OCI-LY1 (cell line): ENCODE measurements at regions not wholly inside any gene's neighbourhood (a gene's known extent, or its start where the extent isn't known, plus 50 kb on each side); places are given as distances from the start of the nearest gene placed in this dataset.

ENCODE experiments used
- H2AFZ ChIP-seq: fragments of 200-600 bp; sonication (generic), shearing (Covaris generic); 2 replicates; pipeline ENCODE4 v1.6.0; 2014; ENCODE audit warnings: antibody characterized with exemption, mild to moderate bottlenecking, low read length
- H3F3A ChIP-seq: fragments of 200-600 bp; sonication (generic), shearing (Covaris generic); 2 replicates; pipeline ENCODE4 v1.6.0; 2014; ENCODE audit warnings: mild to moderate bottlenecking, antibody characterized with exemption, low read length, moderate library complexity; ENCODE audit not compliant: insufficient read depth
- H3K27ac ChIP-seq: fragments of 200-600 bp; sonication (generic); 2 replicates; pipeline ENCODE4 v1.5.1; 2014; ENCODE audit warnings: low read length, mixed run types, mild to moderate bottlenecking, low read depth; ENCODE audit not compliant: poor library complexity, severe bottlenecking
- H3K27me3 ChIP-seq: fragments of 200-600 bp; sonication (generic); 2 replicates; pipeline ENCODE4 v1.6.0; 2014; ENCODE audit warnings: antibody characterized with exemption, mild to moderate bottlenecking, low read length, moderate library complexity; ENCODE audit not compliant: insufficient read depth
- H3K36me3 ChIP-seq: fragments of 200-600 bp; sonication (generic); 2 replicates; pipeline ENCODE4 v1.6.1; 2014; ENCODE audit warnings: mild to moderate bottlenecking, antibody characterized with exemption, low read length, moderate library complexity, mixed read lengths; ENCODE audit not compliant: insufficient read depth
- H3K4me1 ChIP-seq: fragments of 200-600 bp; sonication (generic); 2 replicates; pipeline ENCODE4 v1.5.1; 2014; ENCODE audit warnings: mild to moderate bottlenecking, low read length, moderate library complexity; ENCODE audit not compliant: insufficient read depth, severe bottlenecking
- H3K4me2 ChIP-seq: fragments of 200-600 bp; sonication (generic), shearing (Covaris generic); 2 replicates; pipeline ENCODE4 v1.6.1; 2014; ENCODE audit warnings: low read length
- H3K4me3 ChIP-seq: fragments of 200-600 bp; sonication (generic); 2 replicates; pipeline ENCODE4 v1.5.1; 2014; ENCODE audit warnings: low read length, low read depth, mild to moderate bottlenecking, mixed read lengths; ENCODE audit not compliant: poor library complexity, severe bottlenecking
- H3K79me2 ChIP-seq: fragments of 200-600 bp; shearing (Covaris generic); 2 replicates; pipeline ENCODE4 v1.6.1; 2016; ENCODE audit warnings: mixed run types, low read length, mixed read lengths; ENCODE audit not compliant: insufficient read depth
- H3K9ac ChIP-seq: fragments of 200-600 bp; sonication (generic), shearing (Covaris generic); 2 replicates; pipeline ENCODE4 v1.6.1; 2014; ENCODE audit warnings: mild to moderate bottlenecking, low read length, mixed read lengths
- H3K9me2 ChIP-seq: fragments of 200-600 bp; sonication (generic), shearing (Covaris generic); 2 replicates; pipeline ENCODE4 v1.6.1; 2014; ENCODE audit warnings: low read depth, mild to moderate bottlenecking, low read length, mixed read lengths
- H3K9me3 ChIP-seq: fragments of 200-600 bp; shearing (Covaris generic); 2 replicates; pipeline ENCODE4 v1.6.1; 2014; ENCODE audit warnings: low read length, mixed read lengths
- H4K20me1 ChIP-seq: fragments of 200-600 bp; sonication (generic), shearing (Covaris generic); 2 replicates; pipeline ENCODE4 v1.6.0; 2016; ENCODE audit warnings: mild to moderate bottlenecking, low read length; ENCODE audit not compliant: insufficient read depth
- CTCF ChIP-seq: fragments of 200-600 bp; sonication (generic), shearing (Covaris generic); IDR thresholded peaks from 2 replicates; pipeline ENCODE4 v1.5.1; 2017; ENCODE audit warnings: mild to moderate bottlenecking, antibody characterized with exemption, low read length, moderate library complexity, mixed read lengths
- EZH2 ChIP-seq: fragments of 200-600 bp; sonication (generic), shearing (Covaris generic); IDR thresholded peaks from 2 replicates; pipeline ENCODE4 v1.8.0; 2017; ENCODE audit warnings: borderline replicate concordance, mixed run types, mild to moderate bottlenecking, antibody characterized with exemption, low read length, moderate library complexity, mixed read lengths

DNA sequence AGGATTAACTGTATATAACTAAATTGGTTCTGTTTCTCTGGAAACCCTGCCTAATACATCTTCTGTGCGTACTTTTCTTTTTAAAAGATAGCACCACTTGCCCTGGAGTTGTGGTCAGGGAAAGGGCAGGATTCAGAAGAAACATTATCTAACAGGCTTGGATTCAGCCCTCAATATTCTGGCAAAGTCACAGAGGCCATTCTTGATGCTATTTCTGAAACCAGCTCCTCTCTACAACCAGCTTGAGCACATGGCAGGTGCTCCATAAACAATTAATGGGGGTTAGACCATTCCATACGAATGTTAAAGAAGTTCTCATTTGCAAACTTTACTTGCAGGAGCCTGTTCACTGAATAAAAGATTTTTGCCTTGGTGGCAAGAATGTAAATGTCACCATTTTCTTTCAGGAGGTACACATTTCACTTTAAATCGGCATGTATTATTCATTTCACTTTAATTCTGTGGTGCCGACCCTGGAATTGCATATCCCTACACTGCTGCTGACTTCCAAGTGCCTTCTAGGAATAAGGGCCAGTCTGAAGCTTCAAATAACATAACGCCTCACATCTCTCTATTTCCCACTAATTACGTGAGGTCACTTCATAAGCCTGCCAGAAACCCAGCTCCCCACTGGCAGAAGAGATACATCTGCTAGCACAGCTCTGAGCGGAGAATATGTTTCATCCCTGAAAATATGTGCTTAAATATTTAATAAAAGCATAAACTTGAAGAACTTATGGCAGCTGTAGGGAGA lies 248.7 kb downstream of the ADGRG6 start:
- Histone ChIP-seq H3K79me2 (no peaks in the 10 kb centered on the region), H3F3A (no peaks in the 10 kb centered on the region), H3K36me3 (no peaks in the 10 kb centered on the region), H4K20me1 (no peaks in the 10 kb centered on the region), H3K4me1 (no peaks in the 10 kb centered on the region), H3K27ac (no peak overlapping the region), H3K27me3 (peaks cover 7% of the 10 kb centered on the region; the same call in 1 of the 2 replicates), H3K9me2 (no peaks in the 10 kb centered on the region), H2AFZ (no peak overlapping the region), H3K4me2 (no peak overlapping the region), H3K9me3 (no peaks in the 10 kb centered on the region), H3K9ac (no peak overlapping the region), H3K4me3 (no peak overlapping the region)
- TF ChIP-seq EZH2 (no peak), CTCF (no peak)

GRCh38 chr6:142551274-142551811 lies 249.5 kb downstream of the ADGRG6 start:
- Histone ChIP-seq H3K9ac (no peak overlapping the region), H4K20me1 (no peaks in the 10 kb centered on the region), H2AFZ (no peak overlapping the region), H3K27me3 (peaks cover 7% of the 10 kb centered on the region; the same call in 1 of the 2 replicates), H3K27ac (no peak overlapping the region), H3K9me3 (no peaks in the 10 kb centered on the region), H3F3A (no peaks in the 10 kb centered on the region), H3K9me2 (no peaks in the 10 kb centered on the region), H3K4me2 (no peak overlapping the region), H3K4me1 (no peaks in the 10 kb centered on the region), H3K4me3 (no peak overlapping the region), H3K79me2 (no peaks in the 10 kb centered on the region), H3K36me3 (no peaks in the 10 kb centered on the region)
- no peak for TF ChIP-seq CTCF
- TF ChIP-seq EZH2: no peak

GRCh38 chr6:142558786-142559185 lies 257.0 kb downstream of the ADGRG6 start:
- Histone ChIP-seq H3K4me1 (no peaks in the 10 kb centered on the region), H3K27ac (no peak overlapping the region), H3K9me3 (no peaks in the 10 kb centered on the region), H2AFZ (no peak overlapping the region), H3K4me2 (no peak overlapping the region), H3K79me2 (no peaks in the 10 kb centered on the region), H3K36me3 (no peaks in the 10 kb centered on the region), H3K27me3 (no peaks in the 10 kb centered on the region), H3K9ac (no peak overlapping the region), H4K20me1 (no peaks in the 10 kb centered on the region), H3K4me3 (no peak overlapping the region), H3K9me2 (no peaks in the 10 kb centered on the region), H3F3A (no peaks in the 10 kb centered on the region)
- no peak for TF ChIP-seq CTCF
- no peak for TF ChIP-seq EZH2
